ENCODE measurements at regions not wholly inside any gene's neighbourhood (a gene's known extent, or its start where the extent isn't known, plus 50 kb on each side); places are given as distances from the start of the nearest gene placed in this dataset.

GRCh38 chr18:22871809-22872525, 61.2 kb upstream of the RBBP8 start:
- DNase-seq, result no peak

- no peak for DNase-seq
Observed at GRCh38 chr18:22872900-22873537, 60.1 kb upstream of the RBBP8 start.

- DNase-seq, result no peak
Observed at GRCh38 chr18:22879293-22879692, 53.8 kb upstream of the RBBP8 start.

- DNase-seq, result no peak
Observed at GRCh38 chr18:22882084-22882483, 51.0 kb upstream of the RBBP8 start.

- DNase-seq, result no peak
Observed at GRCh38 chr18:22883179-22883578, 49.9 kb upstream of the RBBP8 start.

Data from stimulated activated CD4-positive, alpha-beta T cell treated with anti-CD3 and anti-CD28 coated beads, Interleukin-15, amount 100 ng/mL, for 24 hours (primary cell).